PC-9 (cell line): ENCODE measurements at regions not wholly inside any gene's neighbourhood (a gene's known extent, or its start where the extent isn't known, plus 50 kb on each side); places are given as distances from the start of the nearest gene placed in this dataset.

ENCODE experiments used
- BruUV-seq: library from RNA; stranded (reverse); fragments of 400-500 nt; replicated peaks from 2 replicates; lab custom pipeline; 2021; lab: Mats Ljungman, UMichigan
- CTCF ChIA-PET: fragments of 300-600 bp; sonication (Branson Sonifier 250); formaldehyde crosslinking; loops from one replicate; lab custom pipeline; 2022; ENCODE audit warnings: antibody characterized with exemption; lab: Charles Lee
- POLR2A ChIA-PET: fragments of 300-600 bp; sonication (Branson Sonifier 250); formaldehyde crosslinking; loops from one replicate; lab custom pipeline; 2022; ENCODE audit warnings: antibody characterized with exemption; ENCODE audit not compliant: unreplicated experiment; lab: Charles Lee
- DNase-seq, 2 experiments: peaks; one replicate each; pipeline versions ENCODE4 v3.0.0 to v3.0.0-alpha.2; 2015 to 2022; ENCODE audit warnings: mixed read lengths in 1 of 2
- H2AFZ ChIP-seq: fragments of 200-600 bp; sonication (generic); 2 replicates; pipeline ENCODE4 v1.8.1; 2017; ENCODE audit warnings: antibody characterized with exemption
- H3F3A ChIP-seq: fragments of 200-600 bp; sonication (generic); 2 replicates; pipeline ENCODE4 v1.8.1; 2017; ENCODE audit warnings: antibody characterized with exemption, mild to moderate bottlenecking, low read depth; ENCODE audit not compliant: insufficient read depth
- H3K27ac ChIP-seq: fragments of 200-600 bp; sonication (generic); 2 replicates; pipeline ENCODE4 v1.6.1; 2016; ENCODE audit warnings: mixed run types
- H3K27me3 ChIP-seq: fragments of 200-600 bp; sonication (generic); 2 replicates; pipeline ENCODE4 v1.6.1; 2016; ENCODE audit warnings: low read depth, mixed run types; ENCODE audit not compliant: insufficient read depth
- H3K36me3 ChIP-seq: fragments of 200-600 bp; sonication (generic); 2 replicates; pipeline ENCODE4 v1.6.1; 2016; ENCODE audit warnings: low read depth, mixed run types
- H3K4me1 ChIP-seq: fragments of 200-600 bp; sonication (generic); replicated peaks from 2 replicates; pipeline ENCODE4 v1.6.1; 2016; ENCODE audit warnings: mixed run types; ENCODE audit not compliant: insufficient read depth
- H3K4me2 ChIP-seq: fragments of 200-600 bp; sonication (generic); 2 replicates; pipeline ENCODE4 v1.6.1; 2017; ENCODE audit warnings: mixed run types
- H3K4me3 ChIP-seq: fragments of 200-600 bp; sonication (generic); 2 replicates; pipeline ENCODE4 v1.6.1; 2016; ENCODE audit warnings: mixed run types
- H3K79me2 ChIP-seq: fragments of 200-600 bp; sonication (generic); 2 replicates; pipeline ENCODE4 v1.6.1; 2017; ENCODE audit warnings: low read depth, mixed run types
- H3K9me2 ChIP-seq: fragments of 200-600 bp; sonication (generic); 2 replicates; pipeline ENCODE4 v1.8.1; 2017; ENCODE audit warnings: mild to moderate bottlenecking; ENCODE audit not compliant: insufficient read depth
- H3K9me3 ChIP-seq: fragments of 200-600 bp; sonication (generic); 2 replicates; pipeline ENCODE4 v1.8.1; 2016; ENCODE audit warnings: low read depth; ENCODE audit not compliant: insufficient read depth
- H4K20me1 ChIP-seq: fragments of 200-600 bp; sonication (generic); 2 replicates; pipeline ENCODE4 v1.8.1; 2017; ENCODE audit not compliant: insufficient read depth
- EZH2 ChIP-seq: fragments of 200-600 bp; sonication (generic); IDR thresholded peaks from 2 replicates; pipeline ENCODE4 v1.8.0; 2017; ENCODE audit warnings: antibody characterized with exemption, low read depth
- intact Hi-C: fragments of 100-400 bp; cut with micrococcal nuclease; formaldehyde crosslinking; loops from one replicate; pipeline ENCODE4 v1.10.0; 2022; ENCODE audit not compliant: unreplicated experiment
- TF ChIP-seq, protein P1 (sequence below): fragments of 200-600 bp; sonication (generic); conservative IDR thresholded peaks from 2 replicates; pipeline ENCODE4 v1.6.1; 2017; ENCODE audit warnings: mixed run types, antibody characterized with exemption, mild to moderate bottlenecking, moderate library complexity

DNA sequence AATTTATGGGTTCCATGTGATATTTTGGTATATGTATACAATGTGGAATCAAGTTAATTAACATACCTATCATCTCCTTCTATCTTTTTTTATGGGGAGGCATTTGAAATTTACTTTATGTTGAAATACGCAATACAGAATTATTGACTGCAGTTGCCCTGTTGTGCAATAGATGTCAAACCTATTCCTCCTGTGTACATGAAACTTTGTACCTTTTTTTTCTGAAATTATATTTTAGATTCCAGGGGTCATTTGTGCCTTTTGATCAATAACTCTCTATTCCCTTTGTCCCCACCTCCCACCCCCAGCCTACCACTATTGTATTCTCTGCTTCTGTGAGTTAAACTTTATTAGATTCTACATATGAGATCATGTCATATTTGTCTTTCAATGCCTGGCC is 369.9 kb downstream of the FSIP2 start:
- CTCF ChIA-PET = no interaction called here
- Histone ChIP-seq H3K9me2 (no peaks in the 10 kb centered on the region), H3K9me3 (no peaks in the 10 kb centered on the region), H4K20me1 (no peaks in the 10 kb centered on the region), H3K4me2 (no peak overlapping the region), H3F3A (no peaks in the 10 kb centered on the region), H3K4me3 (no peak overlapping the region), H2AFZ (no peak overlapping the region), H3K27ac (no peak overlapping the region), H3K36me3 (no peaks in the 10 kb centered on the region), H3K4me1 (no peaks in the 10 kb centered on the region), H3K27me3 (no peaks in the 10 kb centered on the region), H3K79me2 (no peaks in the 10 kb centered on the region)
- TF ChIP-seq, protein P1, sequence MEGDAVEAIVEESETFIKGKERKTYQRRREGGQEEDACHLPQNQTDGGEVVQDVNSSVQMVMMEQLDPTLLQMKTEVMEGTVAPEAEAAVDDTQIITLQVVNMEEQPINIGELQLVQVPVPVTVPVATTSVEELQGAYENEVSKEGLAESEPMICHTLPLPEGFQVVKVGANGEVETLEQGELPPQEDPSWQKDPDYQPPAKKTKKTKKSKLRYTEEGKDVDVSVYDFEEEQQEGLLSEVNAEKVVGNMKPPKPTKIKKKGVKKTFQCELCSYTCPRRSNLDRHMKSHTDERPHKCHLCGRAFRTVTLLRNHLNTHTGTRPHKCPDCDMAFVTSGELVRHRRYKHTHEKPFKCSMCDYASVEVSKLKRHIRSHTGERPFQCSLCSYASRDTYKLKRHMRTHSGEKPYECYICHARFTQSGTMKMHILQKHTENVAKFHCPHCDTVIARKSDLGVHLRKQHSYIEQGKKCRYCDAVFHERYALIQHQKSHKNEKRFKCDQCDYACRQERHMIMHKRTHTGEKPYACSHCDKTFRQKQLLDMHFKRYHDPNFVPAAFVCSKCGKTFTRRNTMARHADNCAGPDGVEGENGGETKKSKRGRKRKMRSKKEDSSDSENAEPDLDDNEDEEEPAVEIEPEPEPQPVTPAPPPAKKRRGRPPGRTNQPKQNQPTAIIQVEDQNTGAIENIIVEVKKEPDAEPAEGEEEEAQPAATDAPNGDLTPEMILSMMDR = no peak
- no peak for TF ChIP-seq EZH2
- no TSS peak for BruUV-seq
- POLR2A ChIA-PET = no interaction called here
- intact Hi-C loops = no loop called here
- DNase-seq = no peak

DNA sequence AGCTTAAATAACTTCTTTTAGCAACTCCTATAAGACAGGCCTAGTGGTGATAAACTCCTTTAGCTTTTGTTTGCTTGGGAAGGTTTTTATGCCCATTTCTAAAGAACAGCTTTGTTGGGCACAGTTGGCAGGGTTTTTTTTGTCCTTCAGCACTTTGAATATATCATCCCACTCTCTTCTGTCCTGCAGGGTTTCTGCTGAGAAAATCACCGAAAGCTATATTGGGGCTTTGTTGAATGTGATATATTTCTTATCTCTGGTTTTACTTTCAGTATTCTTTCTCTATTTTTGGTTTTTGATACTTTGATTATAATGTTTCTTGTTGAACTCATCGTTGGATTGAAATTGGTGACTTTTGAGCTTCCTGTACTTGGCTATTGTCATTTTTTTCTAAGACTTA is 372.8 kb upstream of the ZC3H15 start:
- Histone ChIP-seq H3K79me2 (no peaks in the 10 kb centered on the region), H3K4me1 (no peaks in the 10 kb centered on the region), H3K27me3 (no peaks in the 10 kb centered on the region), H3K36me3 (no peaks in the 10 kb centered on the region), H4K20me1 (no peaks in the 10 kb centered on the region), H3K4me3 (no peak overlapping the region), H3K9me2 (no peaks in the 10 kb centered on the region), H3K9me3 (no peaks in the 10 kb centered on the region), H3K27ac (no peak overlapping the region), H3K4me2 (no peak overlapping the region), H2AFZ (no peak overlapping the region), H3F3A (no peaks in the 10 kb centered on the region)
- ChIA-PET CTCF (no interaction called here), POLR2A (no interaction called here)
- intact Hi-C loops = no loop called here
- TF ChIP-seq, protein P1 = no peak
- no peak for TF ChIP-seq EZH2
- DNase-seq = no peak
- no TSS peak for BruUV-seq

DNA sequence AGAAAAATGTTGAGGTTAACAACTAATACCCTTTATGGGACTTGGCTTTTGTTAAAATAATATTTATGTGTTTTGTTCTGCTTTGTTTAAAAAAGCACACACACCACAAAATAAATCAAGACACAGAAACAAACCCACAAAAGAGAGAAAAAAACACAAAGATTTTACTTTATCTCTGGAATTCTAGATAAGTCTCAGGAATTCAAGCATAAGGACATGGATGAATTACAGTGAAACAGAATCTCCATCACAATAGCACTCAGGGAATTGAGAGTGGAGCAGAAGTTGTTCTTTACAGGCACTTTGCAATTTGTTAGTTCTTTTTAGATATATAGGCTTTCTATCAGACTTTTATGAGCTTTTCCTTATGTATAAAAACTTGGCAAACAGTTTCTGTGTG is 360.9 kb upstream of the ZC3H15 start:
- intact Hi-C loops = no loop called here
- Histone ChIP-seq H3K9me3 (no peaks in the 10 kb centered on the region), H3K27ac (no peak overlapping the region), H4K20me1 (no peaks in the 10 kb centered on the region), H3K9me2 (no peaks in the 10 kb centered on the region), H3K4me2 (no peak overlapping the region), H3K4me3 (no peak overlapping the region), H3K36me3 (no peaks in the 10 kb centered on the region), H2AFZ (no peak overlapping the region), H3F3A (no peaks in the 10 kb centered on the region; the same call in 1 of the 2 replicates), H3K4me1 (peaks cover 8% of the 10 kb centered on the region; the same call in 1 of the 2 replicates), H3K27me3 (no peaks in the 10 kb centered on the region), H3K79me2 (no peaks in the 10 kb centered on the region)
- BruUV-seq = no TSS peak
- POLR2A ChIA-PET = no interaction called here
- TF ChIP-seq, protein P1 = no peak
- no peak for TF ChIP-seq EZH2
- CTCF ChIA-PET = no interaction called here
- DNase-seq = no peak
